Activated CD4-positive, alpha-beta T cell treated with anti-CD3 and anti-CD28 coated beads, Interleukin-2, amount 50 U/mL, for 1 hour (primary cell): ENCODE measurements at regions not wholly inside any gene's neighbourhood (a gene's known extent, or its start where the extent isn't known, plus 50 kb on each side); places are given as distances from the start of the nearest gene placed in this dataset.
"Not testable (repeated sequence)": the region's sequence is repeated elsewhere in the genome, so short reads cannot be mapped to it uniquely, and the experiment has no call there.

Experiments used
- DNase-seq: peaks from one replicate; pipeline ENCODE4 v3.0.0-alpha.2; 2020

DNA sequence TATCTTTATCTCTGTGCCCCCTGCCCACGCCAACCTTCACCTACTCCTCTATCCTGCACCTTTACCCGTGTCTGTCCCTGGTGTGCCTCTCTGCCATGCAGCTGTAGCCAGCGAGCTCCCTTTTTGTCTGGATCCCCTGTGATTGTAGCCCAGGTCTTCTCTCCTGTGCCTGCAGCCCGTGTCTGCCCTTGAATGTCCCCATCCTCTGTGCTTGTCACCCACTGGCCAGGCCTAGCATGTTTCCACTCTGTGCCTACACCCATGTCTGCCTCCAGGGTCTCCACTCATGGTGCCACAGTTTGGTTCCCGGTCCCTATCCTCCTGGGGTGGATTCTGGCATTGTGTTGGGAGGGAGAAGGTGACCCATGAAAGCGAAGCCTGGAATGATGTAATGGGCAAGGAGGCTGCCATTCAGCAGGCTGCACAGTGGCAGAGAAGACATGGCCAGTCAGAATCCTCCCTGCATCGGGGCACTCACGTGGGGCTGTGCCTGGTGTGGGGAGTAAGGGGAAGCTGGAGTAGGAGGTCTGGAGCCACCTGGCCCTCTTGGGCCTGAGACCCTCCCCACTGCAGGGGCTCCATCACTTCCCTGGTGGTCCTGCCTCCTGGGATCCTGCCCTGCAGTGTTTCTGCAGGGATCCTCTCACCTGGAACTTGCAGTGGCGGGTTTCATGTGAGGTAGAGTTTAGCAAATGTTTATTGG is 101.0 kb downstream of the GOSR1 start:
- not testable (repeated sequence) for DNase-seq
